Keratinocyte (primary cell): ENCODE measurements at regions not wholly inside any gene's neighbourhood (a gene's known extent, or its start where the extent isn't known, plus 50 kb on each side); places are given as distances from the start of the nearest gene placed in this dataset.

Experiments used
- DNase-seq: peaks from one replicate; pipeline ENCODE4 v3.0.0-alpha.2; 2011; ENCODE audit warnings: low read depth, missing footprints, low spot score
- FAIRE-seq: peaks from 2 replicates; lab custom pipeline; 2011; peaks lifted over from hg19 to GRCh38; lab: Jason Lieb, UNC
- H2AFZ ChIP-seq: 2 replicates; pipeline ENCODE4 v1.6.0; 2012; ENCODE audit warnings: low read length, control low read depth, inconsistent platforms; ENCODE audit not compliant: control insufficient read depth
- H3K27ac ChIP-seq: 2 replicates; pipeline ENCODE4 v1.5.1; 2011; ENCODE audit warnings: low read length; ENCODE audit not compliant: control insufficient read depth, insufficient read depth
- H3K27me3 ChIP-seq: 3 replicates; pipeline ENCODE4 v1.6.0; 2011; ENCODE audit warnings: low read length; ENCODE audit not compliant: control insufficient read depth, insufficient read depth; ENCODE audit errors: extremely low read depth
- H3K36me3 ChIP-seq, 2 experiments: 2 replicates in 1 of 2; 3 replicates in 1 of 2; pipeline ENCODE4 v1.5.1; 2011; ENCODE audit warnings: low read length in 2 of 2, mild to moderate bottlenecking in 1 of 2; ENCODE audit not compliant: control insufficient read depth in 2 of 2, insufficient read depth in 2 of 2; ENCODE audit errors: extremely low read depth in 1 of 2
- H3K4me1 ChIP-seq: 3 replicates; pipeline ENCODE4 v1.5.1; 2011; ENCODE audit warnings: low read length; ENCODE audit not compliant: control insufficient read depth, insufficient read depth; ENCODE audit errors: extremely low read depth
- H3K4me2 ChIP-seq: 3 replicates; pipeline ENCODE4 v1.6.0; 2011; ENCODE audit warnings: low read depth, low read length; ENCODE audit not compliant: control insufficient read depth, insufficient read depth; ENCODE audit errors: extremely low read depth
- H3K4me3 ChIP-seq, 3 experiments: fragments of 200-600 bp in 1 of 3; sonication (generic) in 1 of 3; 2 replicates in 2 of 3; 3 replicates in 1 of 3; pipeline ENCODE4 v1.5.1; 2011 to 2016; ENCODE audit warnings: low read length in 3 of 3, mild to moderate bottlenecking in 3 of 3, control low read depth in 2 of 3, inconsistent platforms in 1 of 3, low read depth in 1 of 3, mixed read lengths in 1 of 3, mixed run types in 1 of 3, moderate library complexity in 1 of 3; ENCODE audit not compliant: control insufficient read depth in 2 of 3, insufficient read depth in 2 of 3; ENCODE audit errors: extremely low read depth in 1 of 3
- H3K79me2 ChIP-seq: 2 replicates; pipeline ENCODE4 v1.6.0; 2012; ENCODE audit warnings: low read length; ENCODE audit not compliant: control insufficient read depth, insufficient read depth
- H3K9ac ChIP-seq: 3 replicates; pipeline ENCODE4 v1.6.0; 2011; ENCODE audit warnings: low read length; ENCODE audit not compliant: control insufficient read depth, insufficient read depth; ENCODE audit errors: extremely low read depth
- H3K9me1 ChIP-seq: 3 replicates; pipeline ENCODE4 v1.6.0; 2011; ENCODE audit warnings: low read length; ENCODE audit not compliant: control insufficient read depth, insufficient read depth; ENCODE audit errors: extremely low read depth
- H3K9me3 ChIP-seq: 2 replicates; pipeline ENCODE4 v1.5.1; 2012; ENCODE audit warnings: low read depth, low read length; ENCODE audit not compliant: control insufficient read depth
- H4K20me1 ChIP-seq: 3 replicates; pipeline ENCODE4 v1.6.0; 2011; ENCODE audit warnings: low read length; ENCODE audit not compliant: control insufficient read depth, insufficient read depth; ENCODE audit errors: extremely low read depth
- EZH2 ChIP-seq: IDR thresholded peaks from one replicate; pipeline ENCODE4 v1.6.1; 2012; ENCODE audit warnings: inconsistent platforms, mild to moderate bottlenecking, low read length, moderate library complexity
- dilution Hi-C: fragments of 300-500 bp; cut with MboI; formaldehyde crosslinking; loops from one replicate; pipeline ENCODE4 v1.7.0; 2020; ENCODE audit warnings: low sequenced_read_pairs; ENCODE audit not compliant: extremely low pct_ligation_motif_present
- TF ChIP-seq, protein P1 (sequence below), 3 experiments: IDR thresholded peaks in 1 of 3; conservative IDR thresholded peaks in 1 of 3; optimal IDR thresholded peaks in 1 of 3; 2 replicates in 2 of 3; 3 replicates in 1 of 3; pipeline versions ENCODE3 to v1.5.1; 2011; ENCODE audit warnings: low read length in 3 of 3, mild to moderate bottlenecking in 3 of 3, moderate library complexity in 2 of 3, control low read depth in 1 of 3, inconsistent platforms in 1 of 3; ENCODE audit not compliant: insufficient read depth in 2 of 3; ENCODE audit errors: extremely low read depth in 1 of 3

- TF ChIP-seq EZH2, result no peak
- TF ChIP-seq, protein P1, sequence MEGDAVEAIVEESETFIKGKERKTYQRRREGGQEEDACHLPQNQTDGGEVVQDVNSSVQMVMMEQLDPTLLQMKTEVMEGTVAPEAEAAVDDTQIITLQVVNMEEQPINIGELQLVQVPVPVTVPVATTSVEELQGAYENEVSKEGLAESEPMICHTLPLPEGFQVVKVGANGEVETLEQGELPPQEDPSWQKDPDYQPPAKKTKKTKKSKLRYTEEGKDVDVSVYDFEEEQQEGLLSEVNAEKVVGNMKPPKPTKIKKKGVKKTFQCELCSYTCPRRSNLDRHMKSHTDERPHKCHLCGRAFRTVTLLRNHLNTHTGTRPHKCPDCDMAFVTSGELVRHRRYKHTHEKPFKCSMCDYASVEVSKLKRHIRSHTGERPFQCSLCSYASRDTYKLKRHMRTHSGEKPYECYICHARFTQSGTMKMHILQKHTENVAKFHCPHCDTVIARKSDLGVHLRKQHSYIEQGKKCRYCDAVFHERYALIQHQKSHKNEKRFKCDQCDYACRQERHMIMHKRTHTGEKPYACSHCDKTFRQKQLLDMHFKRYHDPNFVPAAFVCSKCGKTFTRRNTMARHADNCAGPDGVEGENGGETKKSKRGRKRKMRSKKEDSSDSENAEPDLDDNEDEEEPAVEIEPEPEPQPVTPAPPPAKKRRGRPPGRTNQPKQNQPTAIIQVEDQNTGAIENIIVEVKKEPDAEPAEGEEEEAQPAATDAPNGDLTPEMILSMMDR (optimal IDR thresholded peaks at IDR 0.05 in 1 of 3, IDR thresholded peaks at IDR 0.05 in 1 of 3, conservative IDR thresholded peaks at IDR 0.05 in 1 of 3; ENCODE audit: extremely low read depth in 1 of 3, insufficient read depth in 2 of 3, low read length in 3 of 3), result no peak
- Histone ChIP-seq H3K27me3 (no peaks in the 10 kb centered on the region), H3K27ac (no peak overlapping the region), H4K20me1 (no peaks in the 10 kb centered on the region), H3K9me3 (no peaks in the 10 kb centered on the region), H3K4me3 (no peak overlapping the region), H3K4me1 (no peaks in the 10 kb centered on the region), H3K36me3 (no peaks in the 10 kb centered on the region), H2AFZ (no peak overlapping the region), H3K4me2 (no peak overlapping the region), H3K9ac (no peak overlapping the region), H3K9me1 (no peaks in the 10 kb centered on the region), H3K79me2 (no peaks in the 10 kb centered on the region)
- FAIRE-seq (no peak), DNase-seq (no peak)
- dilution Hi-C loops, result no loop called here
Measured at GRCh38 chr16:82363026-82363816, 193.2 kb upstream of the MPHOSPH6 start.

DNA sequence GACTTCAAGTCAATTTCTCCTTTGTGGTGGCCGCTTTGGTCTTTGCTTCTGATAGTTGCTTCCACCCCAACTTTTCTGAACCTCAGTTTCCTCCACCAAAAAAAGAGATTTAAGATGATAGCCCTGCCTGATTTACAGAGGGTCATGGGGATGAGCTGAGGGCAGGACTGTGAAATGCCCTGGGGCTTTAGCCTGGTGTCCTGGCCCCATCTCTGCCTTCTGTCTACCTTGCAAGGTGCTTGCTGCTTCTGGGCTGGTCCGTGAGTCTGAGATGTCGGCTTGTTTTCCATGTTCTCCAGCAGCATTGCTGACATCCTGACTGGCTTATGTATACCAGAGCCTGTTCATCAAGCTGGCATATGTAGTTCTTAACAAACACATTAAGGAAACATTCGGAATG lies 191.9 kb upstream of the MPHOSPH6 start:
- H2AFZ ChIP-seq, result no peak overlapping the region
- no peak for DNase-seq
- no peaks in the 10 kb centered on the region for H3K36me3 ChIP-seq
- no peaks in the 10 kb centered on the region for H3K9me1 ChIP-seq
- H3K9ac ChIP-seq, result no peak overlapping the region
- dilution Hi-C loops, result no loop called here
- no peak for FAIRE-seq
- H3K79me2 ChIP-seq, result no peaks in the 10 kb centered on the region
- H3K9me3 ChIP-seq, result no peaks in the 10 kb centered on the region
- no peak overlapping the region for H3K4me2 ChIP-seq
- H3K4me1 ChIP-seq, result no peaks in the 10 kb centered on the region
- no peak overlapping the region for H3K27ac ChIP-seq
- no peaks in the 10 kb centered on the region for H3K27me3 ChIP-seq
- H3K4me3 ChIP-seq, result no peak overlapping the region
- TF ChIP-seq EZH2, result no peak
- TF ChIP-seq, protein P1 (optimal IDR thresholded peaks at IDR 0.05 in 1 of 3, IDR thresholded peaks at IDR 0.05 in 1 of 3, conservative IDR thresholded peaks at IDR 0.05 in 1 of 3; ENCODE audit: extremely low read depth in 1 of 3, insufficient read depth in 2 of 3, low read length in 3 of 3), result no peak
- no peaks in the 10 kb centered on the region for H4K20me1 ChIP-seq
